GM12891 (cell line): ENCODE measurements at regions not wholly inside any gene's neighbourhood (a gene's known extent, or its start where the extent isn't known, plus 50 kb on each side); places are given as distances from the start of the nearest gene placed in this dataset.

ENCODE experiments used
- POLR2A ChIP-seq: IDR thresholded peaks from 2 replicates; pipeline ENCODE4 v1.6.1; 2011; ENCODE audit warnings: low read depth, low read length, control low read depth
- POLR2AphosphoS5 ChIP-seq: IDR thresholded peaks from 2 replicates; pipeline ENCODE4 v1.6.1; 2011; ENCODE audit warnings: low read depth, low read length, control low read depth

DNA sequence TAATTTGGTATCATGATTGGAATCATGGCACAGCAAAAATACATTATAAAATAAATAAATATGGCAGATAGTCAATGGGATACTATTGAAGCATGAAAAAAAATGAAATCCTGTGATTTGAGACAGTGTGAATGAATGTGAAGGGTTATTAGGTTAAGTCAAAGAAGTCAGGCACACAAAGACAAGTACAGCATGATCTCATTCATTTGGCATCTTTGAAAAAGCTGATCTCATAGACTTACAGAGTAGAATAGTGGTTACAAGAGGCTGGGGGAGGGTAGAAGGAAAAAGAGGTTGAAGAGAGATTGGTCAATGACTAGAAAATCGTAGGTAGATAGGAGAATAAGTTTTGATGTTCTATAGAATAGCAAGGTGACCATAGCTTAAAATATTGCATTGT, 295.1 kb upstream of the SLITRK5 start:
- TF ChIP-seq POLR2A (no peak), POLR2AphosphoS5 (no peak)
